ENCODE measurements at regions not wholly inside any gene's neighbourhood (a gene's known extent, or its start where the extent isn't known, plus 50 kb on each side); places are given as distances from the start of the nearest gene placed in this dataset.

DNA sequence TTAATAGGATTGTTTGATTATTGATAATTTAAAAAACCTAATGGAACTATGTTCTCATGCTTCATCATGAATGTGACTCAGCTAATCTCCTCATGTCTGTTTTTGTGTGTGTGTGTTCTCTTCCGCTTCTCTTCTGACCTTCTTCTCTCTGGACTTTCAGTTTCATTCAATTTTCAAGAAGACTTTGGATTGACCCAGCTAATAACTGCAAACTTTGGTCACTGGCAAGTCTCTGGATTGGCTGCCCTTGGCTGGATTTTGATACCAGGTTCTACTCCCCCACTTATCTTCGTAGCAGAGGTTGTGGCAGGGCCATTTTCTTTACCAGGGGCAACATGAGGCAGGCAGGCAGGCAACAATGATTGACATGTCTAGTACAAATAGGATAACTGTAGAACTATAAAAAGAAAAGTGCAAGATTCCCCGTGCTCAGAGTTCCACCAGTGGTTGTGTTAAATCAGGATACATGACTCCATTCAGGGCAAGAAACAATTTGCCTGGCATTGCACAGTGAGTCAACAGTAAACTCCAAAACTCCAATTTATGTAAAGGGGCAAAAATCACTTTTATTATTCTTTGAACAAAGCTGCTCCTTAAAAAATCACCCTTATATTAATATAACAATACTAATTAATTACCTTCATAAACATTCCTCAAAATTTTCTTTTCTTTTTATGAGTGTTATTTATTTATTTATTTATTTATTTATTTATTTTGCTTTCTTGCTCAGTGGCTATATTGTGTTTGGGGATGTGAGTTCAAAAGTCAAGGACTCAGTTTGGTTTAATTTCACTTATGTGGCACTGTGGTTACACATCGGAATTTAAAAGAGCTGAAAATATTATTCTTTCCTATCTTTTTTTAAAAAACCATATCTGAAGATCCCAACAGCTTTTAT lies 167.6 kb downstream of the RND3 start:
- POLR2A ChIA-PET, result no interaction called here
- CTCF ChIA-PET, result no interaction called here
- Histone ChIP-seq H3K9me3 (ENCODE audit: control extremely low read depth in 1 of 5, control insufficient read depth in 4 of 5, insufficient read depth in 2 of 5, low read depth in 1 of 5, low read length in 4 of 5) (no peaks in the 10 kb centered on the region), H3K36me3 (ENCODE audit: control insufficient read depth in 4 of 4, insufficient read depth in 4 of 4, low read length in 3 of 4) (no peaks in the 10 kb centered on the region), H3K4me1 (ENCODE audit: control extremely low read depth in 1 of 4, control insufficient read depth in 4 of 4, insufficient read depth in 4 of 4, low read length in 3 of 4) (no peaks in the 10 kb centered on the region), H3K4me3 (ENCODE audit: control insufficient read depth in 1 of 7, extremely low read depth in 1 of 7, insufficient read depth in 4 of 7, low read depth in 2 of 7, low read length in 6 of 7) (no peak overlapping the region), H3K27ac (ENCODE audit: insufficient read depth in 1 of 2, low read depth in 1 of 2, low read length in 2 of 2, poor library complexity in 1 of 2, severe bottlenecking in 2 of 2) (no peak overlapping the region), H3K27me3 (replicated peaks in 2 of 5; ENCODE audit: control insufficient read depth in 4 of 5, insufficient read depth in 5 of 5, low read length in 4 of 5) (no peaks in the 10 kb centered on the region)
- whole genome bisulfite sequencing (ENCODE audit: insufficient coverage), result no CpG with 5 or more reads among the region's 4 CpGs
- no peak for DNase-seq

DNA sequence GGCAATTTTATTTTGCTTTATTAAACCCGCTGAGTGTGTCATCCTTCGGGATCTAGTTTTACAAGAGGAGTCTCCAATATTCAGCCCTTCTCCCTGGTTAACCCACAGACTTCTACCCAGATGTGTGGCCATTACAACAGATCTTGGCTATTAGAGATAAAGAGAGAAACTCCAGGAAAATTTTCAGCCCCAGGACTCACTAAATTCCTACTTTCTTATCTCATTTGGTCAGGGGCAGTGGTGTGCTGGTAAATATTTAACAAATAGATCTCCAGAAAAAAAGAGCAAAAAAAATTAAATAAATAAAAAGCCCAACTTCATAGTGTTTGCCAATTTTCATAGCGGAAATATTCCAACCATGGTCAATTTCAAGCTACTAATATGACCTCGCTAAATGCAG lies 168.4 kb downstream of the RND3 start:
- WGBS (ENCODE audit: insufficient coverage), result 92% methylated on average over 2 of the region's 4 CpGs
- H3K27me3 ChIP-seq (replicated peaks in 2 of 5; ENCODE audit: control insufficient read depth in 4 of 5, insufficient read depth in 5 of 5, low read length in 4 of 5), result no peaks in the 10 kb centered on the region
- H3K36me3 ChIP-seq (ENCODE audit: control insufficient read depth in 4 of 4, insufficient read depth in 4 of 4, low read length in 3 of 4), result no peaks in the 10 kb centered on the region
- POLR2A ChIA-PET, result no interaction called here
- H3K4me3 ChIP-seq (ENCODE audit: control insufficient read depth in 1 of 7, extremely low read depth in 1 of 7, insufficient read depth in 4 of 7, low read depth in 2 of 7, low read length in 6 of 7), result no peak overlapping the region
- no peak for DNase-seq
- no peaks in the 10 kb centered on the region for H3K4me1 ChIP-seq (ENCODE audit: control extremely low read depth in 1 of 4, control insufficient read depth in 4 of 4, insufficient read depth in 4 of 4, low read length in 3 of 4)
- H3K9me3 ChIP-seq (ENCODE audit: control extremely low read depth in 1 of 5, control insufficient read depth in 4 of 5, insufficient read depth in 2 of 5, low read depth in 1 of 5, low read length in 4 of 5), result no peaks in the 10 kb centered on the region
- CTCF ChIA-PET, result no interaction called here
- H3K27ac ChIP-seq (ENCODE audit: insufficient read depth in 1 of 2, low read depth in 1 of 2, low read length in 2 of 2, poor library complexity in 1 of 2, severe bottlenecking in 2 of 2), result no peak overlapping the region

DNA sequence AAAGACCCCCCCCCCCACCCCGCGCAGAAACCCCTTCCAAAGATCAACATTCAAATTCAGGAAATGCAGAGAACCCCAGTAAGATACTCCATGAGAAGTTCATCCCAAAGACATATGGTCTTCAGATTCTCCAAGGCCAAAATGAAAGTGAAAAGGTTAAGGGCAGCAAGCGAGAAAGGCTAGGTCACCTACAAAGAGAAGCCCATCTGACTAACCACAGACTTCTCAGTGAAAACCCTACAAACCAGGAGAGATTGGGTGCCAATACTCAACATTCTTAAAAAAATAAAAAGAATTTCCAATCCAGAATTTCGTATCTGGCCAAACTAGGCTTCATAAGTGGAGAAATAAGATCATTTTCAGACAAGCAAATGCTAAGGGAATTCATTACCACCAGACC lies 175.2 kb downstream of the RND3 start:
- H3K4me3 ChIP-seq (ENCODE audit: control insufficient read depth in 1 of 7, extremely low read depth in 1 of 7, insufficient read depth in 4 of 7, low read depth in 2 of 7, low read length in 6 of 7), result no peak overlapping the region
- DNase-seq, result no peak
- POLR2A ChIA-PET, result no interaction called here
- no peaks in the 10 kb centered on the region for H3K4me1 ChIP-seq (ENCODE audit: control extremely low read depth in 1 of 4, control insufficient read depth in 4 of 4, insufficient read depth in 4 of 4, low read length in 3 of 4)
- CTCF ChIA-PET, result no interaction called here
- H3K9me3 ChIP-seq (ENCODE audit: control extremely low read depth in 1 of 5, control insufficient read depth in 4 of 5, insufficient read depth in 2 of 5, low read depth in 1 of 5, low read length in 4 of 5), result peaks cover 0 to 8% (median 0%) of the 10 kb centered on the region in 5 experiments
- 90% methylated on average over 2 of the region's 4 CpGs for WGBS (ENCODE audit: insufficient coverage)
- H3K36me3 ChIP-seq (ENCODE audit: control insufficient read depth in 4 of 4, insufficient read depth in 4 of 4, low read length in 3 of 4), result no peaks in the 10 kb centered on the region
- no peaks in the 10 kb centered on the region for H3K27me3 ChIP-seq (replicated peaks in 2 of 5; ENCODE audit: control insufficient read depth in 4 of 5, insufficient read depth in 5 of 5, low read length in 4 of 5)
- no peak overlapping the region for H3K27ac ChIP-seq (ENCODE audit: insufficient read depth in 1 of 2, low read depth in 1 of 2, low read length in 2 of 2, poor library complexity in 1 of 2, severe bottlenecking in 2 of 2)

DNA sequence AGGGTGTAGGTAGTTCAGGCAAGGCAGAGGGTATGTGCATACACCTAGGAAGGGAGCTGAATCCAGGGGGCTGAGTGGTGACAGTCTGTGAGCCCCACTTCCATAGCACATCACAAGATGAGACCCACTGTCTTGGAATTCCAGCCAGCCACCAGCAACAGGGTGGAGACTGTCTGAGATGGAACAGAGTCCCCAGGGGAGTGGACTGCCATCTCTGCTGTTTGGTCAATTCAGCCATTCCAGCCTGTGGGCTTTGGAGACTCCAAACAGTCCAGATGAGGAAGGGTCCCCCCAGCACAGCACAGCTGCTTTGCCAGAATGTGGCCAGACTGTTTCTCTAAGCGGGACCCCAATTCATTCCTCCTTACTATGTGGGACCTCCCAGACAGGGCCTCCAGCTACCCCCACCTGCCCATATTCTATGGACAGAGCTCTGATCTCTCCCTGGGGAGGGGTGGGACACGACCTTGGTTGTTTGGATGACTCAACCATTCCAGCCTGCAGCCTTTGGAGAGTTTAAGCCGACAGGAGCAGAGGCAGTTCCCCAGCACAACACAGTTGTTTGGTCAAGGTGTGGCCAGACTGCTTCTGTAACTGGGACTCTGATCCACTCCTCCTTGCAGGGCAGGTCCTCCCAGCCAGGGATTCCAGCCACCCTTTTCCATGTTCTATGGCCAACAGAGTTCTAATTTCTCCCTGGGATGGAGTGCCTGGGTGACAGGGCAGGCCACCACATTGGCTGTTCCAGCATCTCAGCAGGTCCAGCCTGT lies 178.0 kb downstream of the RND3 start:
- no peak for DNase-seq
- H3K4me3 ChIP-seq (ENCODE audit: control insufficient read depth in 1 of 7, extremely low read depth in 1 of 7, insufficient read depth in 4 of 7, low read depth in 2 of 7, low read length in 6 of 7), result no peak overlapping the region
- H3K4me1 ChIP-seq (ENCODE audit: control extremely low read depth in 1 of 4, control insufficient read depth in 4 of 4, insufficient read depth in 4 of 4, low read length in 3 of 4), result no peaks in the 10 kb centered on the region
- 81% methylated on average over 3 of the region's 3 CpGs for WGBS (ENCODE audit: insufficient coverage)
- ChIA-PET POLR2A (no interaction called here), CTCF (interaction anchor here (1.6 kb wide), 1 partner anchor 17 kb away, joined by 3 read pairs; no protein-coding TSS in a partner anchor)
- no peaks in the 10 kb centered on the region for H3K36me3 ChIP-seq (ENCODE audit: control insufficient read depth in 4 of 4, insufficient read depth in 4 of 4, low read length in 3 of 4)
- no peak overlapping the region for H3K27ac ChIP-seq (ENCODE audit: insufficient read depth in 1 of 2, low read depth in 1 of 2, low read length in 2 of 2, poor library complexity in 1 of 2, severe bottlenecking in 2 of 2)
- H3K27me3 ChIP-seq (replicated peaks in 2 of 5; ENCODE audit: control insufficient read depth in 4 of 5, insufficient read depth in 5 of 5, low read length in 4 of 5), result no peaks in the 10 kb centered on the region
- peaks cover 0 to 15% (median 0%) of the 10 kb centered on the region in 5 experiments for H3K9me3 ChIP-seq (ENCODE audit: control extremely low read depth in 1 of 5, control insufficient read depth in 4 of 5, insufficient read depth in 2 of 5, low read depth in 1 of 5, low read length in 4 of 5)

DNA sequence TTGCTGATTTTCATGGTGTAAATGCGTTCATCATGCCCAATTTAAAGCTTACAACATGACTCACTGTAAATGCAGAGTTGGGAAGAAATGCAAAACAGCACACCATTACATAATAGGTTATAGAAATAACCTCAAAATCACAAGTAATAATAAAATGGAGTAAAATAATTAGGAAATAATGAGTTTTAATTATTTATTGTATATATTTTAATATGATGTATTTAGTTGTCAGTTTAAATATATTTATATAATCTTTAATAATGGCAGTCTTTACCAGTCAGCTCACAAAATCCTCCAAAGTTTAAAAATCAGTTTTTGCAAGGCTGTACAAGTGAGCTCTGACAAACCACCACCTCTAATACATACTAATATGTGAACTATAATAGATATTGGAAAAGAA lies 180.2 kb downstream of the RND3 start:
- H3K27ac ChIP-seq (ENCODE audit: insufficient read depth in 1 of 2, low read depth in 1 of 2, low read length in 2 of 2, poor library complexity in 1 of 2, severe bottlenecking in 2 of 2), result no peak overlapping the region
- no peak overlapping the region for H3K4me3 ChIP-seq (ENCODE audit: control insufficient read depth in 1 of 7, extremely low read depth in 1 of 7, insufficient read depth in 4 of 7, low read depth in 2 of 7, low read length in 6 of 7)
- no CpG with 5 or more reads among the region's 1 CpG for WGBS (ENCODE audit: insufficient coverage)
- no peaks in the 10 kb centered on the region for H3K4me1 ChIP-seq (ENCODE audit: control extremely low read depth in 1 of 4, control insufficient read depth in 4 of 4, insufficient read depth in 4 of 4, low read length in 3 of 4)
- no peak for DNase-seq
- POLR2A ChIA-PET, result no interaction called here
- peaks cover 0 to 21% (median 3%) of the 10 kb centered on the region in 5 experiments for H3K9me3 ChIP-seq (ENCODE audit: control extremely low read depth in 1 of 5, control insufficient read depth in 4 of 5, insufficient read depth in 2 of 5, low read depth in 1 of 5, low read length in 4 of 5)
- no peaks in the 10 kb centered on the region for H3K27me3 ChIP-seq (replicated peaks in 2 of 5; ENCODE audit: control insufficient read depth in 4 of 5, insufficient read depth in 5 of 5, low read length in 4 of 5)
- H3K36me3 ChIP-seq (ENCODE audit: control insufficient read depth in 4 of 4, insufficient read depth in 4 of 4, low read length in 3 of 4), result no peaks in the 10 kb centered on the region
- CTCF ChIA-PET, result no interaction called here

DNA sequence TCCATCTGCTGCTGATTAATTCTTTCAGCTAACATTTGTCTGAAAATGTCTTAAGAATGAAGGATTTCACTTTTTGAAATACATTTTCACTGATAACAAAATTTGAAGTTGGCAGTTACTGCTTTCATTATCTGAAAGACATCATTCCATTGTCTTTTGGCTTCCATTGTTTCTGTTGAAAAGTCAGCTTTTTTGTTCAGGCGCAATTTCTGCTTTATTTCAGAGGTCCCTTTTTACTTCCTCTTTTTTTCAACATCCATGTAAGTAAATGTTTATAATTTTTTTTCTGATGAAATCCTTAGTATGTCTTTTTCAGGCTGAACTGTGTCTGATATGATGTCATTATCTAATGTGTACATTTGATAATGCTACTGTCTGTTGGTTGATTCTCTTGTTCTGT lies 184.2 kb downstream of the RND3 start:
- no peaks in the 10 kb centered on the region for H3K36me3 ChIP-seq (ENCODE audit: control insufficient read depth in 4 of 4, insufficient read depth in 4 of 4, low read length in 3 of 4)
- no CpG with 5 or more reads among the region's 1 CpG for WGBS (ENCODE audit: insufficient coverage)
- H3K27me3 ChIP-seq (replicated peaks in 2 of 5; ENCODE audit: control insufficient read depth in 4 of 5, insufficient read depth in 5 of 5, low read length in 4 of 5), result no peaks in the 10 kb centered on the region
- H3K9me3 ChIP-seq (ENCODE audit: control extremely low read depth in 1 of 5, control insufficient read depth in 4 of 5, insufficient read depth in 2 of 5, low read depth in 1 of 5, low read length in 4 of 5), result peaks cover 0 to 20% (median 3%) of the 10 kb centered on the region in 5 experiments
- H3K27ac ChIP-seq (ENCODE audit: insufficient read depth in 1 of 2, low read depth in 1 of 2, low read length in 2 of 2, poor library complexity in 1 of 2, severe bottlenecking in 2 of 2), result no peak overlapping the region
- no peak overlapping the region for H3K4me3 ChIP-seq (ENCODE audit: control insufficient read depth in 1 of 7, extremely low read depth in 1 of 7, insufficient read depth in 4 of 7, low read depth in 2 of 7, low read length in 6 of 7)
- CTCF ChIA-PET, result no interaction called here
- DNase-seq, result peak in 2 of 3 donors; percentile 29 to 48
- POLR2A ChIA-PET, result no interaction called here
- no peaks in the 10 kb centered on the region for H3K4me1 ChIP-seq (ENCODE audit: control extremely low read depth in 1 of 4, control insufficient read depth in 4 of 4, insufficient read depth in 4 of 4, low read length in 3 of 4)

All from common myeloid progenitor, CD34-positive (primary cell).